ENCODE measurements at regions not wholly inside any gene's neighbourhood (a gene's known extent, or its start where the extent isn't known, plus 50 kb on each side); places are given as distances from the start of the nearest gene placed in this dataset.
"Not testable (repeated sequence)": the region's sequence is repeated elsewhere in the genome, so short reads cannot be mapped to it uniquely, and the experiment has no call there.

GRCh38 chr19:30265918-30266317 is 106.3 kb upstream of the ZNF536 start:
- H3K9me1 ChIP-seq (ENCODE audit: control insufficient read depth, insufficient read depth, low read length); DNase-seq (ENCODE audit: extremely low read depth in 1 of 4, low spot score in 3 of 4); H3K4me3 ChIP-seq; ATAC-seq; H3K4me1 ChIP-seq (replicated peaks in 1 of 2; ENCODE audit: control insufficient read depth in 2 of 2, insufficient read depth in 2 of 2, low read length in 2 of 2); BruUV-seq (replicated peaks); CTCF ChIA-PET (ENCODE audit: low intra/inter-chr PET ratio); H3K27ac ChIP-seq (ENCODE audit: extremely low read depth, low read depth, low read length); in situ Hi-C loops (cut with MboI); H2AFZ ChIP-seq (ENCODE audit: low read depth, low read length); H3K9me3 ChIP-seq (replicated peaks; ENCODE audit: control insufficient read depth, insufficient read depth, low read depth, low read length); FAIRE-seq; H4K20me1 ChIP-seq (replicated peaks; ENCODE audit: control insufficient read depth, insufficient read depth, low read length); H3K4me2 ChIP-seq (ENCODE audit: insufficient read depth, low read length); POLR2A ChIA-PET; H3K36me3 ChIP-seq (ENCODE audit: control insufficient read depth, insufficient read depth, low read length); H3K9ac ChIP-seq (ENCODE audit: insufficient read depth in 1 of 2, low read depth in 2 of 2, low read length in 2 of 2); intact Hi-C loops (cut with micrococcal nuclease); H3K79me2 ChIP-seq (ENCODE audit: control insufficient read depth, insufficient read depth, low read length): not testable (repeated sequence)
- peaks cover 10 to 28% of the 10 kb centered on the region in 2 experiments; a peak in 3 of 5 replicates for H3K27me3 ChIP-seq (ENCODE audit: control insufficient read depth in 2 of 2, insufficient read depth in 2 of 2, low read length in 2 of 2)
- 0% methylated on average over 2 of the region's 2 CpGs for WGBS (ENCODE audit: insufficient coverage, low coverage, missing lambda C conversion rate)

- no peak for ATAC-seq
- BruUV-seq (replicated peaks): no TSS peak
These were observed 105.5 kb upstream of the ZNF536 start for GRCh38 chr19:30266687-30267086.

More at GRCh38 chr19:30266687-30267086, 105.5 kb upstream of the ZNF536 start:
- intact Hi-C loops (cut with micrococcal nuclease) (no loop called here), in situ Hi-C loops (cut with MboI) (no loop called here)
- TF ChIP-seq ZNF444 (CRISPR knock-in tag; IDR thresholded peaks at IDR 0.05) (no peak), CBX8 (IDR thresholded peaks at IDR 0.05; ENCODE audit: borderline replicate concordance, extremely low read depth, low read depth, low read length, poor library complexity, severe bottlenecking) (peak; percentile 79), CHAMP1 (IDR thresholded peaks at IDR 0.05) (no peak), TCF7 (IDR thresholded peaks at IDR 0.05; ENCODE audit: borderline replicate concordance) (no peak), OTX1 (CRISPR knock-in tag; IDR thresholded peaks at IDR 0.05) (no peak), ZNF507 (tag; conservative IDR thresholded peaks at IDR 0.05) (no peak), ZSCAN32 (CRISPR knock-in tag; IDR thresholded peaks at IDR 0.05) (no peak), KAT7 (CRISPR knock-in tag; IDR thresholded peaks at IDR 0.05; ENCODE audit: borderline replicate concordance) (no peak)
- no peaks in the 10 kb centered on the region for H3K9me1 ChIP-seq (ENCODE audit: control insufficient read depth, insufficient read depth, low read length)
- no peak overlapping the region for H2AFZ ChIP-seq (ENCODE audit: low read depth, low read length)
- FAIRE-seq: no peak
- no peaks in the 10 kb centered on the region; the same call in 1 of the 2 replicates for H4K20me1 ChIP-seq (replicated peaks; ENCODE audit: control insufficient read depth, insufficient read depth, low read length)
- H3K27me3 ChIP-seq (ENCODE audit: control insufficient read depth in 2 of 2, insufficient read depth in 2 of 2, low read length in 2 of 2): peaks cover 10 to 28% of the 10 kb centered on the region in 2 experiments; a peak in 3 of 5 replicates
- no peak overlapping the region for H3K27ac ChIP-seq (ENCODE audit: extremely low read depth, low read depth, low read length)
- no peaks in the 10 kb centered on the region for H3K36me3 ChIP-seq (ENCODE audit: control insufficient read depth, insufficient read depth, low read length)
- no peaks in the 10 kb centered on the region for H3K4me1 ChIP-seq (replicated peaks in 1 of 2; ENCODE audit: control insufficient read depth in 2 of 2, insufficient read depth in 2 of 2, low read length in 2 of 2)
- H3K79me2 ChIP-seq (ENCODE audit: control insufficient read depth, insufficient read depth, low read length): no peaks in the 10 kb centered on the region
- WGBS (ENCODE audit: insufficient coverage, low coverage, missing lambda C conversion rate): 1% methylated on average over 6 of the region's 6 CpGs
- DNase-seq (ENCODE audit: extremely low read depth in 1 of 4, low spot score in 3 of 4): no peak
- no peak overlapping the region for H3K9ac ChIP-seq (ENCODE audit: insufficient read depth in 1 of 2, low read depth in 2 of 2, low read length in 2 of 2)
- POLR2A ChIA-PET: interaction anchor here (0.6 kb wide), 1 partner anchor 525 kb away, joined by 3 read pairs; no protein-coding TSS in a partner anchor
- H3K4me2 ChIP-seq (ENCODE audit: insufficient read depth, low read length): no peak overlapping the region
- H3K9me3 ChIP-seq (replicated peaks; ENCODE audit: control insufficient read depth, insufficient read depth, low read depth, low read length): no peaks in the 10 kb centered on the region
- CTCF ChIA-PET (ENCODE audit: low intra/inter-chr PET ratio): no interaction called here
- no peak overlapping the region for H3K4me3 ChIP-seq

Measured in K562 (cell line).